ENCODE measurements at regions not wholly inside any gene's neighbourhood (a gene's known extent, or its start where the extent isn't known, plus 50 kb on each side); places are given as distances from the start of the nearest gene placed in this dataset.

DNA sequence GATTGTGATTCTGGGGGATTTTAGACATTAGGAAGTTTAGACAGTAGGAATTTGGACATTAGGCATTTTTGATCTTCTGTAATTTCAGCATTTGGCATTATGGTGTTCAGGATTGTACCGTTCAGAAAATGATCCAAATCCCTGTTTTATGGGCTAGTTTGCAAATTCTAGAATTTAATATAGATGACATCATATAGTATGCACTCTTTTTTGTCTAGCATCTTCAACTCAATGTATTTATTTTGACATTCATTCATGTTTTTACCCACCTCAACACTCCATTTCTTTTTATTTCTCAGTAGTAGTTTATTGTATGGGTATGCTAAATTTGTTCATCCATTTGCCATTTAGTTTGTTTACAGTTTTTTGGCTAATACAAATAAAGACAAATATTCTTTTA lies 105.3 kb upstream of the ZPLD1 start:
- ATAC-seq, result no peak
- intact Hi-C loops (cut with DNase I), result no loop called here
- Histone ChIP-seq H3K27ac (no peak overlapping the region), H3K4me3 (no peak overlapping the region), H3K36me3 (no peaks in the 10 kb centered on the region), H3K4me1 (no peaks in the 10 kb centered on the region), H3K9me3 (no peaks in the 10 kb centered on the region), H3K27me3 (ENCODE audit: low read depth) (no peaks in the 10 kb centered on the region)
- no peak for DNase-seq
- TF ChIP-seq, protein P1, sequence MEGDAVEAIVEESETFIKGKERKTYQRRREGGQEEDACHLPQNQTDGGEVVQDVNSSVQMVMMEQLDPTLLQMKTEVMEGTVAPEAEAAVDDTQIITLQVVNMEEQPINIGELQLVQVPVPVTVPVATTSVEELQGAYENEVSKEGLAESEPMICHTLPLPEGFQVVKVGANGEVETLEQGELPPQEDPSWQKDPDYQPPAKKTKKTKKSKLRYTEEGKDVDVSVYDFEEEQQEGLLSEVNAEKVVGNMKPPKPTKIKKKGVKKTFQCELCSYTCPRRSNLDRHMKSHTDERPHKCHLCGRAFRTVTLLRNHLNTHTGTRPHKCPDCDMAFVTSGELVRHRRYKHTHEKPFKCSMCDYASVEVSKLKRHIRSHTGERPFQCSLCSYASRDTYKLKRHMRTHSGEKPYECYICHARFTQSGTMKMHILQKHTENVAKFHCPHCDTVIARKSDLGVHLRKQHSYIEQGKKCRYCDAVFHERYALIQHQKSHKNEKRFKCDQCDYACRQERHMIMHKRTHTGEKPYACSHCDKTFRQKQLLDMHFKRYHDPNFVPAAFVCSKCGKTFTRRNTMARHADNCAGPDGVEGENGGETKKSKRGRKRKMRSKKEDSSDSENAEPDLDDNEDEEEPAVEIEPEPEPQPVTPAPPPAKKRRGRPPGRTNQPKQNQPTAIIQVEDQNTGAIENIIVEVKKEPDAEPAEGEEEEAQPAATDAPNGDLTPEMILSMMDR (IDR thresholded peaks at IDR 0.05), result no peak

DNA sequence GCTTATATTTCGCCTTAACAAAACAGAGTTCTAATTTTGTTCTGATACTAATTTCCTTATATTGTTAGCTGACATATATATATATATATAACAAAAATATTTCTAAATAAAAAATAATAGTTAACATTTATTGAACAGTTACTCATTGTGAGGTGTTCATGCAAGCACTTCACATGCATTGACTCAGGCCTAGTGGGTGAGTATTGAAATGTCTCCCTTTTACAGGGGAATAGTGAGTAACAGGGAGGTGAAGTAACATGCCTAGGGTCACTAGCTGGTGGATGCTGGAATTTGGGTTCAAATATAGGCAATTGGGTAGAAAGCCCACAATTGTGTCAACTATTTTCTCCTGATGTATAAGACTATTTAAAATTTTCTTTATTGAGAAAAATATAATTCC lies 102.6 kb upstream of the ZPLD1 start:
- TF ChIP-seq, protein P1 (IDR thresholded peaks at IDR 0.05), result no peak
- H3K4me1 ChIP-seq, result no peaks in the 10 kb centered on the region
- no peak overlapping the region for H3K27ac ChIP-seq
- intact Hi-C loops (cut with DNase I), result no loop called here
- no peak for ATAC-seq
- no peaks in the 10 kb centered on the region for H3K9me3 ChIP-seq
- H3K27me3 ChIP-seq (ENCODE audit: low read depth), result no peaks in the 10 kb centered on the region
- H3K4me3 ChIP-seq, result no peak overlapping the region
- DNase-seq, result no peak
- H3K36me3 ChIP-seq, result no peaks in the 10 kb centered on the region

DNA sequence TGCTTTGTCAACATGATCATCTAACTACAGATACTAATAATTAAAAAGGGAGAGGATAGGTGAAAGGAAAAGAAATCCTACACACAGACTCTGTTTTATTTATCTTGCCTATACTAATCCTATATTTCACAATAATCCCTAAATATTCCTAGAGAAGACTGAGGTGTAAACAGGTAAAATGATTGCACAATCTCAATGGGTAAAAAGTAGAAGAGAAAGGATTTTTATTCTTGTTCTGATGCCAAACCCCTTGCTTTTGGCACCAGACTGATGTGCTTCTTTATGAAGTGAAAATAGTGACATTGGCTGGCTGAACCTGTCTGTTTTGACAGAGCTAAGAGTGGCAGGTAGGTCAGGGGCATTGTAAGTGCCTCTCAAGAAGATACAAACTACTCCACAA lies 101.9 kb upstream of the ZPLD1 start:
- no peak overlapping the region for H3K27ac ChIP-seq
- H3K9me3 ChIP-seq, result no peaks in the 10 kb centered on the region
- H3K4me1 ChIP-seq, result no peaks in the 10 kb centered on the region
- intact Hi-C loops (cut with DNase I), result no loop called here
- no peak overlapping the region for H3K4me3 ChIP-seq
- TF ChIP-seq, protein P1 (IDR thresholded peaks at IDR 0.05), result no peak
- no peaks in the 10 kb centered on the region for H3K36me3 ChIP-seq
- H3K27me3 ChIP-seq (ENCODE audit: low read depth), result no peaks in the 10 kb centered on the region
- DNase-seq (no peak), ATAC-seq (no peak)

DNA sequence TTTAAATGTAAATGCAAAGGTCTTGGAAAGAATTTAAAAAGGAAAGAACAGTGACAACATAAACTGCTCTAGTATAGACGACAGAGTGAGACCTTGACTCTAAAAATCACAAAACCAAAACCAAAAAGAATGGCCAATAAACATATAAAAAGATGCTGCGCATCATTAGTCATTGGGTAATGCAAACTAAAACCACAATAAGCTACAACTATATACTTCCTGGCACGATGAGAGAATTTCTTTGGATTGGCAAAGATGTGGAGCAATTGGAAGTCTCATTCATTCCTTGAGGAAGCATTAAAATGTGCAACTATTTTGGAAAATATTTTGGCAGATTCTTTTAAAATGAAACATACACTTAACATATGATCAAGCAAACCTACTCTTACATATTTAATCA lies 98.7 kb upstream of the ZPLD1 start:
- intact Hi-C loops (cut with DNase I), result no loop called here
- H3K4me1 ChIP-seq, result no peaks in the 10 kb centered on the region
- no peaks in the 10 kb centered on the region for H3K27me3 ChIP-seq (ENCODE audit: low read depth)
- ATAC-seq (no peak), DNase-seq (no peak)
- H3K9me3 ChIP-seq, result no peaks in the 10 kb centered on the region
- TF ChIP-seq, protein P1 (IDR thresholded peaks at IDR 0.05), result no peak
- H3K4me3 ChIP-seq, result no peak overlapping the region
- H3K27ac ChIP-seq, result no peak overlapping the region
- H3K36me3 ChIP-seq, result no peaks in the 10 kb centered on the region

DNA sequence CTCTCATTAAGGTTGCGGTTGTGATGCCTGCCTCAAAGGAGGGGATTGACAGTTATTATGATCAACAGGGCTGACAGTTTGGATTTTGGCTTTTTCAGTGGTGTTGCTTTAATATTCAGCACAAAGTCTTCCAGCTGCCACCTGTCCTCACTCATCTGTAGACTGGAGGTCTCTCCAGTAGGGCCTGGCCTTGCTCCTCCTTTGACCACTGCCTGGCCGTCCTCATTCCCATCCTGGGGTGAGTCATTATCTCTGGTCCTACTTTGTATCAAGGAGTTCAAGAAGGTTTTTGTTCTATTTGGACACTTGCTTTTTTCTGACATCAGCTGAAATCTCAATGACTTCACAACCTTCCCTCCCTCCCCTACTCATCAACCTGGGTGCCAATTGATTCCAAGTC lies 95.1 kb upstream of the ZPLD1 start:
- Histone ChIP-seq H3K4me3 (no peak overlapping the region), H3K27ac (no peak overlapping the region), H3K36me3 (no peaks in the 10 kb centered on the region), H3K9me3 (no peaks in the 10 kb centered on the region), H3K27me3 (ENCODE audit: low read depth) (no peaks in the 10 kb centered on the region), H3K4me1 (no peaks in the 10 kb centered on the region)
- TF ChIP-seq, protein P1 (IDR thresholded peaks at IDR 0.05), result no peak
- DNase-seq (no peak), ATAC-seq (no peak)
- intact Hi-C loops (cut with DNase I), result no loop called here

DNA sequence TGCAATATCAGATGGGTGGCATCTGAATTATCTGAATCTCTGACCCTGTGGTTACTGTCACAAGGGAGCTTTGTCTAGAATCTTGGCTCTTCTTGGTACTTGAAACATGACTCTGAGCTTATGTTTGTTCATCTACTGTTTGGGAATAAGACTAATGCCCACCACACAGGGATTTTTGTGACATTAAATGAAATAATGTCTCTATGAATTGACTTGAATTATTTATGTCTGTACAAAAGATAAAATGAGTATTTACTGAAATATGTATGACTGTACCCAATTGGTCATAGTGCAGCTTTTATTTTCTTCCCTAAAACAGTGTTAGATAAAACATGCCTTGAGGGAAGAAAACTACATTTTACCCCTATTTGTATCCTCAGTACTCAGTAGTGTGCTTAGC lies 87.9 kb upstream of the ZPLD1 start:
- no peak for DNase-seq
- TF ChIP-seq, protein P1 (IDR thresholded peaks at IDR 0.05), result no peak
- Histone ChIP-seq H3K36me3 (no peaks in the 10 kb centered on the region), H3K27ac (no peak overlapping the region), H3K9me3 (no peaks in the 10 kb centered on the region), H3K4me1 (no peaks in the 10 kb centered on the region), H3K27me3 (ENCODE audit: low read depth) (no peaks in the 10 kb centered on the region), H3K4me3 (no peak overlapping the region)
- intact Hi-C loops (cut with DNase I), result no loop called here
- no peak for ATAC-seq
